GM21619 (cell line): ENCODE measurements at regions not wholly inside any gene's neighbourhood (a gene's known extent, or its start where the extent isn't known, plus 50 kb on each side); places are given as distances from the start of the nearest gene placed in this dataset.
"Not testable (repeated sequence)": the region's sequence is repeated elsewhere in the genome, so short reads cannot be mapped to it uniquely, and the experiment has no call there.

Experiments used
- ATAC-seq: cut with Tn5 transposase; IDR thresholded peaks from one replicate; pipeline ENCODE4 v1.9.1; 2021; ENCODE audit not compliant: unreplicated experiment

- ATAC-seq: no peak
These were observed 59.2 kb upstream of the KCNK2 start for GRCh38 chr1:215023155-215023832.

- no peak for ATAC-seq
These were observed 53.6 kb upstream of the KCNK2 start for GRCh38 chr1:215028954-215029353.

GRCh38 chr1:215030581-215030980, 52.0 kb upstream of the KCNK2 start:
- ATAC-seq: not testable (repeated sequence)

DNA sequence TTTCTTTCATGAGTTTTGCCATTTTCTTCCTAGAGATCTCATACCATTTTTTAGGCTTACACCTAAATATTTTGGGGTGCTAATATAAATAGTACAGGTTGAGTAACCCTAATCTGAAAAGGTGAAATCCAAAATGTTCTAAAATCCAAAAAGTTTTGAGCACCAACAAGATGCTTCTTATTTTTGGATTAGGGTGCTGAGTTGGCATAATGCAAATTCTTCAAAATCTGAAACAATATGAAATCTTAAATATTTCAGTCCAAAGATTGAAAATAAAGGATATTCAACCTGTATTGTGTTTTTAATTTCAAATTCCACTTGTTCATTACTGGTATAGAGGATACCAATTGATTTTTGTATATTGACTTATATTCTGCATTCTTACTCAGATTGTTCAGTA, 51.1 kb upstream of the KCNK2 start:
- ATAC-seq: no peak
